ENCODE measurements at regions not wholly inside any gene's neighbourhood (a gene's known extent, or its start where the extent isn't known, plus 50 kb on each side); places are given as distances from the start of the nearest gene placed in this dataset.

DNA sequence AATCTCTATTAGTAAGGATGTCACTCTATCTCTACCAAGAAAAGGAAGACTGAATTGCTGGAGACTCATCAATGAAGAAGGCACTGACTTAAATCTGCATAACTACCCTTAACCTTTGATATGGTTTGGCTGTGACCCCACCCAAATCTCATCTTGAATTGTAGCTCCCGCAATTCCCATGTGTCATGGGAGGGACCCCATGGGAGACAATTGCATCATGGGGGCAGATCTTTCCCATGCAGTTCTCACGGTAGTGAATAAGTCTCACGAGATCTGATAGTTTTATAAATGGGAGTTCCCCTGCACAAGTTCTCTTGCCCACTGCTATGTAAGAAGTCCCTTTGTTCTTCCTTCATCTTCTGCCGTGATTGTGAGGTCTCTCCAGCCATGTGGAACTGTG, 73.4 kb upstream of the PPM1H start:
- TF ChIP-seq, protein P1, sequence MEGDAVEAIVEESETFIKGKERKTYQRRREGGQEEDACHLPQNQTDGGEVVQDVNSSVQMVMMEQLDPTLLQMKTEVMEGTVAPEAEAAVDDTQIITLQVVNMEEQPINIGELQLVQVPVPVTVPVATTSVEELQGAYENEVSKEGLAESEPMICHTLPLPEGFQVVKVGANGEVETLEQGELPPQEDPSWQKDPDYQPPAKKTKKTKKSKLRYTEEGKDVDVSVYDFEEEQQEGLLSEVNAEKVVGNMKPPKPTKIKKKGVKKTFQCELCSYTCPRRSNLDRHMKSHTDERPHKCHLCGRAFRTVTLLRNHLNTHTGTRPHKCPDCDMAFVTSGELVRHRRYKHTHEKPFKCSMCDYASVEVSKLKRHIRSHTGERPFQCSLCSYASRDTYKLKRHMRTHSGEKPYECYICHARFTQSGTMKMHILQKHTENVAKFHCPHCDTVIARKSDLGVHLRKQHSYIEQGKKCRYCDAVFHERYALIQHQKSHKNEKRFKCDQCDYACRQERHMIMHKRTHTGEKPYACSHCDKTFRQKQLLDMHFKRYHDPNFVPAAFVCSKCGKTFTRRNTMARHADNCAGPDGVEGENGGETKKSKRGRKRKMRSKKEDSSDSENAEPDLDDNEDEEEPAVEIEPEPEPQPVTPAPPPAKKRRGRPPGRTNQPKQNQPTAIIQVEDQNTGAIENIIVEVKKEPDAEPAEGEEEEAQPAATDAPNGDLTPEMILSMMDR (IDR thresholded peaks at IDR 0.05): no peak
- TF ChIP-seq POLR2A (IDR thresholded peaks at IDR 0.05): no peak
